GM12873 (cell line): ENCODE measurements at regions not wholly inside any gene's neighbourhood (a gene's known extent, or its start where the extent isn't known, plus 50 kb on each side); places are given as distances from the start of the nearest gene placed in this dataset.

Experiments
- TF ChIP-seq, protein P1 (sequence below): IDR thresholded peaks from 2 replicates; pipeline ENCODE4 v1.5.1; 2012; ENCODE audit warnings: low read depth, mild to moderate bottlenecking, moderate library complexity, low read length, control low read depth; ENCODE audit not compliant: insufficient read depth; ENCODE audit errors: missing control alignments

DNA sequence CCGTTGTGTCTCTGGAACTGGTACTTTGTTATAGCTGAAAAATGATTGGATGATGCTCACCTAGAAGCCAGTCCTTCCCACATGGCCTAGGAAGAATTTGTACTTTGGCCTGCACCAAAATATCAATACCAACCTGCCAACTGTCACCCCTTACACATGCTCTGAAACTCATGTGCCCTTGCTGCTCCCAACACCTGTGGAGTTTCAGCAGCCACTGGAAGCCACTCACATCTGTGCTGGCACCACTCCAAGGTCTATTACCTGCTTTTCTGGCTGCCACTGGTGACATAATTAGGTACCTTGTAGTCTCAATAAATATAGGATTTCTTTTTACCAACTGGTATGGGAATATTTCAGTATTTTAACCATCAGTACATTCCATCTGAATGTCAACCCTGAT lies 363.6 kb downstream of the SH3GL2 start:
- TF ChIP-seq, protein P1, sequence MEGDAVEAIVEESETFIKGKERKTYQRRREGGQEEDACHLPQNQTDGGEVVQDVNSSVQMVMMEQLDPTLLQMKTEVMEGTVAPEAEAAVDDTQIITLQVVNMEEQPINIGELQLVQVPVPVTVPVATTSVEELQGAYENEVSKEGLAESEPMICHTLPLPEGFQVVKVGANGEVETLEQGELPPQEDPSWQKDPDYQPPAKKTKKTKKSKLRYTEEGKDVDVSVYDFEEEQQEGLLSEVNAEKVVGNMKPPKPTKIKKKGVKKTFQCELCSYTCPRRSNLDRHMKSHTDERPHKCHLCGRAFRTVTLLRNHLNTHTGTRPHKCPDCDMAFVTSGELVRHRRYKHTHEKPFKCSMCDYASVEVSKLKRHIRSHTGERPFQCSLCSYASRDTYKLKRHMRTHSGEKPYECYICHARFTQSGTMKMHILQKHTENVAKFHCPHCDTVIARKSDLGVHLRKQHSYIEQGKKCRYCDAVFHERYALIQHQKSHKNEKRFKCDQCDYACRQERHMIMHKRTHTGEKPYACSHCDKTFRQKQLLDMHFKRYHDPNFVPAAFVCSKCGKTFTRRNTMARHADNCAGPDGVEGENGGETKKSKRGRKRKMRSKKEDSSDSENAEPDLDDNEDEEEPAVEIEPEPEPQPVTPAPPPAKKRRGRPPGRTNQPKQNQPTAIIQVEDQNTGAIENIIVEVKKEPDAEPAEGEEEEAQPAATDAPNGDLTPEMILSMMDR: no peak

DNA sequence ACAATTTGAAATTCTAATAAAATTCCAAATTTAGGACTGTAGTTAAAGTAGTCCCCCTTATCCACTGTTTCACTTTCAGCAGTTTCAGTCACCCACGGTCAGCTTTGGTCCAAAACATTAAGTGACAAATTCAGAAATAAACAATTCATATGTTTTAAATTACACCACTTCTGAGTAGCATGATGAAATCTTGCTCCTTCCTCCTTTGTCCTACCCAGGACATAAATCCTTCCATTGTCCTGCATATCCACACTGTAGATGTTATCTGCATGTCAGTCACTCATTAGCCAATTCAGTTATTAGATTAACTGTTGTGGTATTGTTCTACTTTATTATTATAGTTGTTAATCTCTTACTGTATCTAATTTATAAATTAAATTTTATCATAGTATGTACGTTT lies 376.5 kb downstream of the SH3GL2 start:
- TF ChIP-seq, protein P1: no peak

DNA sequence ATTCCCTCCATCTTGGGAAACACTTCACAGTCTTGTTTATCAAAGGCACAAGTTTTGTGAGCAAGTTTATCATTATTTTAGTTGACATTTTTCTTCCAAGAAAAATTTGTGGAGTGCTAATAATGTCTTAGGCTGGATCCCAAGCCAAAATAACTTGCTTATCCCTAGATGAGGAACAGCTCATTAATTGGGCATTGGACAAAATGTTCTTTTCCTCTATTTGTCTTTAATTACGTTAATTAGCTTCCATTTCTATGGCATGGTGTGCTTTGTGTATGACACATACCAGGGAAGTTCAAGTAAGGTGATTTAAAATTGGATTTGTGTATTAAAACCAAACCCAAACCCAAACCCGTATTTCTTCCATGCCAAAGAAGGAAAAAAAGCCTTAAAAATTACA lies 379.5 kb downstream of the SH3GL2 start:
- TF ChIP-seq, protein P1: no peak

DNA sequence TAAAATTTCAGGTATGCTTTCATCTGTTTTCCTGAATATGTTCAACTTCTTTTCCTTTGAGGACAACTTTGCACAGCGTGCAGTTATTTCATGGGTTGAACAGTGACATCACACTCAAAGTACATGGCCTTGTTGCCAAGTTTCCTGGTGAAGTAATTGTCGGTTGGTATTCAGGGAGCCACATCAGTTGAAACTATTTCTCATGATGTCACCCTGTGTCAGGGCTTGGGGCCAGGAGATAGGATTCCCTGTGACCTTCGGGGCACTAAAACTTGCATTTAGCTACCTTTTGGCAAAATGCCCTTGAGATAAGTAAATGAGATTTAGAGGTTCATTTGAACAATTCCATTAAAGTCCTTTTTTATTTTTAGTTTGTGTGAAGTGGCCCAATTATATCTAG lies 383.9 kb downstream of the SH3GL2 start:
- TF ChIP-seq, protein P1: no peak

DNA sequence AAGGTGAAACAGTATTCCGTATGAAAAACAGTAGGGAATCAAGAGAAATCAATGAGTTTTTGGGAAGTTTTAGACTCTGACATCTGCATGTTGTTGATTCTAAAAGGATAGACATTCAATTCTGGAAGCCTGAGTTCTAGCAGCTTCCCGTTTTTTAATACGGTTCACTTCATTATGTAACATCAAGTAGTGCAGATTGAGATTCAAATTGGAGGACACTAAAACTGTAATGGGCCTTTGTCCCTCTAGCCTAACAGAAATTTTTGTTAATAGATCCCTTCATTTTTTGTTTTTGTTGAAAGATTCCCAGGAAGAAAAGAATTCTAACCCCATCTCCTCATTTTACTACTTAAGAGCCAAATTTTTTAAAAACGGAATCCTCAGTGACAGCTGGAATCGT lies 384.6 kb downstream of the SH3GL2 start:
- TF ChIP-seq, protein P1: no peak

DNA sequence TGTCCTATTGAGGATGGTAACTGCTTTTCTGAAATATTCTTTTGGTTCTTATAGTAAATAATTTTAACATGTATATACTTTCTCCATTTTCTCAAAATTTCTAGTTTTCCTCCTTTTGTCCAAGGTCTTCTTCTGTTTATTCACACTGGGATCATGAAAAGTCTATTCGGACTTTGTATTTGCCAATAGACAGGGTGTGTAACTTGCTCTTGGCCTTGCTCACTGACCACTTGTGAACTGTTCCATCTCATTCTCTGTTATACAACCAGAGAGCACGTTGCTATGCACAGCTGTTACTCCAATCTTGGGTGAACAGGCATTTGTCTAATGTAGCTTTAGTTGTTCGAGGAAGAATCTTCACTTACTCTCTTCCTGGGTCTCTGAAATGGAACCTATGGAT lies 388.9 kb downstream of the SH3GL2 start:
- TF ChIP-seq, protein P1: no peak

DNA sequence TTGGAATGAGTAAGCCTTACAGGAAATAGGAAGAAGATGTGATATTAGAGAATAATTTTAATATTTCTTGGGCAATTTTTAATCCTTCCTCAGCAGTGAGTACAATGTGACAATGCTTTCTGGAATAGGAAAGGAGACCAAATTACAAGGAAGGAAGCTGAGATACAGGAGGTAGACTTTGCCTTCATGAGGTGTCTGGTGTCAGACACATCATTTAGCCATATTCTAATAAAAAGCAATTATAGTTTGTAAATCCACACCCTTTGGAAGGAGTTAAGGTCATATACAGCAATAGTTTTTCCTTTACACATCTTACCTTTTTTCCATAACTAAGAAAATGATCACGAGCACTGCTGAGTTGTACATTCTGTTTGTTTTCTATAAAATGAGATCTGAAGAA lies 390.4 kb downstream of the SH3GL2 start:
- TF ChIP-seq, protein P1: no peak
